Stimulated activated CD4-positive, alpha-beta T cell treated with anti-CD3 and anti-CD28 coated beads, Interleukin-1b, Interleukin-23, amount 100 ng/mL, for 1 hour (primary cell): ENCODE measurements at regions not wholly inside any gene's neighbourhood (a gene's known extent, or its start where the extent isn't known, plus 50 kb on each side); places are given as distances from the start of the nearest gene placed in this dataset.

Experiments
- DNase-seq, 2 donors: peaks; one replicate each; pipeline ENCODE4 v3.0.0-alpha.2; 2020; ENCODE audit warnings: low read depth in 2 of 2

DNA sequence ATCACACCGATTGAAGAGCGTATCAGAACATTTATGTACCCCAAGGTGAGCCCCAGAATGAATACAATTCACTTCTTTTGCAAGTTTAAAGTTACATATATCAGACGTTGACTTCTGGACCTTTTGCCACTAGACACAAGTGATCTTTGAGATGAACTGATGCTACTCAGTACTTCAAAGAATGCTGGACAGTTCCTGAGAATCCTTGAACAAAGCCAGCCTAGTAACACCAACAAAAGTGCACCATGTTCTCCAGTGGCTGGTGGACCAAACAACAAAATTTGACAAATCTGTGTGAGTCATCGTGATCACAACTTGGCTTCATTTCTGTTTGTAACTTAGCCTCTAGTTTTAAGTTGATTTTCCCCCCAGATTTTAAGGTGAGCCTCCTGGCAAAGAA is 355.7 kb downstream of the SOX2 start:
- DNase-seq: no peak

DNA sequence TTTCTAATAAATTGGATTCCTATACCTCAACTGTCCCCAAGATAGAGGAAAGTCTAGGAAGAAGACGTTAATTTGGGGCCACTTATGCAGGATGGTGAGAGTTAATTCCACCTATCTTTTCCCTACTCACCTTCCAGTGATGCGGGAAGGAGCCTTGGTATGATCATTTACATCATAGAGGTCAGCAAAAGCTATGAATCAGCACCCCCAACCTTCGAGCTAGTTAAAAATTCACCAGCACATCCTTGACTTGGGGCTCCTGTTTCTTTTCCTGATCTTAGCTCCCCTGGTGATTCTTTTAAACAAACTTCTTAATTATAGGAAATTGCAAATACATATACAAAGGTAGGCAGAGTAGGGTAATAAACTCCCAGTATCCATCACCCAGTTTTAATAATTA is 366.6 kb downstream of the SOX2 start:
- no peak for DNase-seq

DNA sequence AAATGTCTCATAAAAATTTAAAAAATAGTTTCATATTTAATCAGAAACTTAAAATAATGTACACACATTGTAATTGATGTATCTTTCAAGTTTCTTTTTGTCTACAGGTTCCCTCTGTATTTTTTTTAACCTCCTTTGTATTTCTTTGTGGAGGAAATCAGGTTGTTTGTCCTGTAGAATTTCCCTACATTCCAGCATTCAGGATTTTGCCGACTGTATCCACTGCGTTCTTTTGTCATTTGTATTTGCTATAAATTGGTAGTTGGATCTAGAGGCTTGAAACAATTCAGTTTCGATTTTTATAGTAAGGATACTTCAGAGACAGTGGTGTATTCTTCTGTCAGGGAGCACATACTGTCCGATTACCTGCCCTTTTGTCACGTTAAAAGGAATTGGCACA is 367.2 kb downstream of the SOX2 start:
- no peak for DNase-seq

DNA sequence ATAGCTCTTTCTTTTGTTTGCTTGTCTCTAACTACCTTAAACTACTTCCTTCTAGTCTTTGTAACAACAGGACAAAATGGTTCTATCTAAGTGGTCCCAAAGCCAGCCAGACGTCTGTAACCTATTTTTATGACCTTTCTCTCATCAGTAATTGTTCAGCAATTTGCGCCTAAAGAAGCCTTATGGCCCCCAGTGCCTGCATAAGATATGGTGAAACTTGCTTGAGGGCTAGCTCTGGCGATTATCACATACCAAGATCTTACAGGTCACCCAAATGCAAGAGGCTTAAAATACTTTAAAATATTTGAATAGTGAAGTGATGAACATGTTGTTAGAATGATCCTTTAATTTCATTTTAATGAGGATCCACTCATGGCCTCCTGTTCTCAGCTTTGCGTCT is 369.4 kb downstream of the SOX2 start:
- DNase-seq: no peak

DNA sequence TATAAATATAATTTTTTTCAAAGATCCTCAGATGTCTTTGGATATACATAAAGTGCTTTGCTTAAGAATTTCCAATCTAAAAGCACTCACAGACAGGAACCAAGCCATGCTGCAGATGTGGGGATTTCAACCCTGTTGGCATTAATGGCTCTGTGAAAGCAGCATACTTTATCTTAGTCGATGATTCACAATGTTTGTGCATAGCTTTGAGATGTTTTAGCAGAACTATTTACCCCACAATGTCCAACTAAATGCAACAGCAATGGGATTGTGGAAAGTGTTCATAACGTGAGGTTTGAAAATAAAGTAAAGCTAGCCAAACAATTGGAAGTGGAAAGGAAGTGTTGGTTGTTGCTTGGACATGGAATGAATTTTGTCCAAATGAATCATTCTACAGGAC is 371.4 kb downstream of the SOX2 start:
- DNase-seq: no peak

DNA sequence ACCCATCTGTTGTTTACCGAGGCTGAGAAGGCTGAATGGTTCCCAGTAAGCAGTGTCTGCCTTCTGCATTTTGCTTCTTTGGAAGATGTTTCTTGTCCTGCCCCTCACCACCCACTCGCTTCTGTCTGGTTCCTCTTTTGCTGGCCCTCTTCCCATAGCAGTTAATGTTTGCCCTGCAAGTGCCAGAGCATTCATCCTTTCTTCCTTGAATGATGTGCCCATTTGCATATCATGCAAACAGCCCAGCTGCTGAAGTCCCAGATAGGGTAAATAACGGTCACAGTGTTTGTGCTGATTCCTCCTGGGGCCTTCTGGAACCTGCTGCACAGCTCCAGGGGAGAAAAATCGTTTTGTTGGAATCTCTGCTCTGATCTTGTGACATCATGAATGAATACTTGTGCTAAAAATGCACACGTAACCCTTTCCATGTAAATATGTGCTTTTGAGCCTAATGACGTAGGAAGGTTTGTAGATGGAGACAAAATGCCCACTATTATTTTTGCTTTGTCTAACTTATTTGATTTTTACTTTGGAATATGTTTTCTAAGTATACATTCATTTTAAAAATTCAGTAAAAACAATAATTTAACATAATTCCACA is 381.0 kb downstream of the SOX2 start:
- DNase-seq: no peak

DNA sequence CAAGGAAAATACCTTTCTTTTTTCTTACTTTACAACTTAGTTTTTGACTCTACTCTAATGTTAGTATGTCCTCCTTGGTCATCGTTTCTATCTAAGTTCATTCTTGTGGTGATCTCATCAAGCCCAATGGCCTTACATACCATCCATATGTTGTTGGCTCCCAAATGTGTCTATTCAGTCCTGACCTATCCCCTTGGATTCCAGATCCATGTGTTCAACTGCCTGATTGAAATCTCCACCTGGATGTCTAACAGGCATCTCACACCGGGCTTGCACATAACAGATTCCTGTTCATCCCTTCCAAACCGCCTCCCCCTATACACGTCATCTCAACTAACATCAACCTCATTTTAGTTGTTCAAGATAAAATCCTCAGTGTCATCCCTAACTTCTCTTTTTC is 382.6 kb downstream of the SOX2 start:
- no peak for DNase-seq

DNA sequence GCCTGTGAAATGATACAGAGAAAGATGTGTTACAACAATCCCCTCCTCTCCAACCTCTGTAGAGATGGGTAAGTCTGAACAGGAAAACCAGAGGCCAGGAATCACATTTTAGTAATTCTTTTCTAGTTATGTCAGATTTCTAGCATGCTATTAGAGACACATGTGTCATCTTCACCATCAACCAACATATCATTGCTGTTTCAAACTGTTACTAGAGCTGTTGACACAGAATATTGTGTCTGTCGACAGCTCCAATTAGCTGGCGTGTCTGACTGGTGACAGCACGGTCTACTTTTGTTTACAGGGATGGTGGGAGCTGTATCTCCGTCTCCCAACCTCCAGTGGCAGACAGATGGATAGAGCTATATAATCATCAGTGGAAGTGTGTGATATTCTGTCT is 393.2 kb downstream of the SOX2 start:
- no peak for DNase-seq

DNA sequence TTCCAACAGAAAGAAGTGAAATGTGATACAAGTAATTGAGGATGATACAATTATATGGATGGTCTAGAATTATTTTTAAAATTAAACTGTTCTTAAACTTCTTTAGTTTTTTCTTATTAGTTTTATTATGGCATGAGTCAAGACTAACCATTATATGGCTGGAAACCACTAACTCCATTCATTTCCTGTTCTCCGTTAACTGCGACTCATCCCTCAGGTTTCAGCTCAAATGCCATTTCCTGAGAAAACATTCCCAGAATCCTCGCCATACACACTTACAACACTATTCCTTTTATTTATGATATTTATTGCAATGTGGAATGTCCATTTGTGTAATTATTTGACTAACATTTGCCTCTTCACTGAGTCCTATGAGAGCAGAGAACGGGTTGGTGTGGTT is 394.1 kb downstream of the SOX2 start:
- DNase-seq: no peak

DNA sequence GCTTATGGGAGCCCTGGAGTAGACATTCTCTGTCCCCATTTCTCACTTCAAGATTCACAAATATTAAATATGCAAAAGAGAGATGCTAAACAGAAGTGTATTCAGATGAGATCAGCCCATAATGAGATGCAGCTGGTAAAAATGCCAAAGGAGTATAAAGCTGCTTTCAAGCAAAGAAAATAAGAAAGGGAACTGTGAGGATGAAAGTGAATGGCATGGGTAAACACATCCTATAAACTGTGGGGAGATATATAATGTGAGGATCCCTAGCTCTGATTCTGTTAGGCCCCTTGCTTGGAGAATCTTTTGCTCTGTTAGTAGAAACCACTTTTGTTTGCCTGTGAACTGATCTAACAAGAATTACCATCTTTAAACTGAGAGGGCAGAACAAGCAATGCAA is 396.6 kb downstream of the SOX2 start:
- DNase-seq: no peak

DNA sequence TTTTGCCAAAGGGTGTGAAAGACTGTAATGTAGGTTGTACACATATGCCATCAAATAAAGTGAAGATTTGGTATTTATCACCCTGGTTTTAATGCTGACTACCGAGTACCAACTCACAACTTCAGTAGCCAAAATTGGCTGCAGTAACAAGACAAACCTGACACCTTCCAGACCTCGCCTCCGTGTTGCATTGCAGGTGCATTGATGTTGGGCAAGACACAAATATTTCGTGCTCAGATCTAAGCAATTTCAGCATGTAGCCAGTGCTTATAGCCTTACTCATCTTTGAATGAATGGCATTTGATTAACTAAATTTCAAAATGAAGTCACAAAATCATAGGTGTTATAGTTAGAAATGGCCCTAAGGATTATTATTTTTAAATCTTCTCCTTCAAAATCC is 400.2 kb downstream of the SOX2 start:
- no peak for DNase-seq

DNA sequence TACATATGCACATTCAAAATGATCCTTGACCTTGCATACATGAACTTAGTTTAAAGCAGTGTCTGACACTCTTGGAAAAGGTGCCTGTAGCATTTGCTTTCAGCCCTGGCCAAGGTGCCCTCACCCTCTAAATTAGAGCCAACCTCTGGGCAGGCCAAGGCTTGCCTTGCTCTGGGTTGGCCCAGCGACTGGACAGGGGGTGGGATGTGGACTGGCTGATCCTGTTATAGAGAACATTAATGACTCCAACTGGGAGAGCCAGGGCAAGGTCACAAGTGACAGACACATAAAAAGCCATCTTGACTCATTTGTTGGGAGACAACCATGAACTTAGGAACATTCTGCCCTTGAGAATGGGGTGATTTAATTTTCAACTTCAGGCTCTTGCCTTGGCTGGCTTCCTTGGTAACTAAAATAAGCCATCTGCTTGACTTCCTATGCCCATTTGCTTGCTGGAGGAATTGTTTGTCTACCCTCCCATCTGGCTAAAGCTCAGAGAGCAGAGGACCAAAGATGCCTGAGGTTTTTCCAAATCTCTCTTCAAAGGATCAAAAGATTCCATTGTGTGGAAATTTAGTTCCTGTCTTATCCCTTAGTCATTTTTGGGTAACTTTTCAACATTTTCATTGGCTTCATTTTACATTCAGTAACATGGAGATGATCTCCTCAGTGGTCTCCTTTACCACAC is 403.7 kb downstream of the SOX2 start:
- no peak for DNase-seq

DNA sequence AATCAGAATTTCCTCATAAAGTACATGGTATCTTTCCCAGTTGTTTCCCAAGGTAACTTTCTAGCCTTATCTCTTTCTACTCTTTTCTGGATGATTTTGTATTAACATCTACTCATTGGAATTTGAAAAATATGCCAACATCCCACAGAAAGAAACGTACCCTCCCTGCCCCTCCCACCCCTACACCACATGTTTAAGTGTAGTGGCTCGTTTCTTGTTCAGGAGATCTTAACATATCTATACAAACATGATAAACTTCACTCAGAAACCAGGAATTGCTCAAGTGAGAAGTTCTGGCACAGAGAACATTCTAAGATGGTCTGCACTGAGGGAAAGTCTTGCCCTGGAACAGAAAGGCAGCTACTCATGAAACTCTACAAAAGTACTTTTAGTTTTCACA is 404.7 kb downstream of the SOX2 start:
- DNase-seq: no peak

DNA sequence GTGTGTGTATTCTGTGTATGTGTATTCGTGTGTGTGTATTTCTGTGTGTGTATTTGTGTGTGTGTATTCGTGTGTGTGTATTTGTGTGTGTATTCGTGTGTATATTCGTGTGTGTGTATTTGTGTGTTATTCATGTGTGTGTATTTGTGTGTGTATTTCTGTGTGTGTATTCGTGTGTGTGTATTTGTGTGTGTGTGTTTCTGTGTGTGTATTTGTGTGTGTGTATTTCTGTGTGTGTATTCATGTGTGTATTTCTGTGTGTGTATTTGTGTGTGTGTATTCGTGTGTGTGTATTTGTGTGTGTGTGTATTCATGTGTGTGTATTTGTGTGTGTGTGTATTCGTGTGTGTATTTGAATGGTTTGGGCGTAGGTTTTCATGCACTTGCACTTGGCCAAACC is 405.4 kb downstream of the SOX2 start:
- no peak for DNase-seq

DNA sequence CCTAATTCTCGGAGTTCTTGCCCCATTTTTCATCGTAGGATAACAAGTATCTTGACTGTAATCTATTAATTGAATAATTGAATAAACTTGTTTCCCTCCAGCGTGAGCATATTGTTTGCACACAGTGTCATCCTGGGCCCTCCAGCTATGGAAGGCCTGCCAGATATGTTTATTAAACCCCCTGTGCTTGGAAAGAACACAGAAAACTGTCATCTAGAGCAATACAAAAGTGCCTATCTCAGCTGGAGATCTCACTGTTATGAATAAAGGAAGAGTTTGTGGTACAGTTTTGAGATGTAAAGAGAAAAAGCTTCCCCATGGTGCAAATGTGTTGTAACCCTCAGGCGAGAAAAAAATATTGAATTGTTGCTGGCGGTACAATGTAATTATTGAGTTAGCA is 405.9 kb downstream of the SOX2 start:
- DNase-seq: no peak

DNA sequence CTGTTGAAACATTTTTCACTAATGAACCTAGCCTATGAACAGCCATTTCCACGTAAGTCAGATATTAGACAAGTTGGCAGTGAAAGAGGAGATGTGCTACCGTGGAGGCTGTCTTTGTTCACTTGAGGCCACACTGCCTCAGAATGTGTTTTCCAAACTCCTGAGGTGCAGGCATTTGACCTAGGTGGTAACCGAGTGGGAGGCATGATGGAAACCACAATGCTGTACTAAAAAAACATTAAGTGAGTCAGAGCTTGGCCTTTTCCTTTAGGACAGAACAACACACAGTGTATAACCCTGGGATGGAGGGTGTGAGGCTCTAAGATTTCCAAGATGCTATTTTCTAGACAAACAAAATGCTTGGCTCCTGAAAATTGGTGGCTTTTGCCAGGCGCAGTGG is 406.3 kb downstream of the SOX2 start:
- no peak for DNase-seq

DNA sequence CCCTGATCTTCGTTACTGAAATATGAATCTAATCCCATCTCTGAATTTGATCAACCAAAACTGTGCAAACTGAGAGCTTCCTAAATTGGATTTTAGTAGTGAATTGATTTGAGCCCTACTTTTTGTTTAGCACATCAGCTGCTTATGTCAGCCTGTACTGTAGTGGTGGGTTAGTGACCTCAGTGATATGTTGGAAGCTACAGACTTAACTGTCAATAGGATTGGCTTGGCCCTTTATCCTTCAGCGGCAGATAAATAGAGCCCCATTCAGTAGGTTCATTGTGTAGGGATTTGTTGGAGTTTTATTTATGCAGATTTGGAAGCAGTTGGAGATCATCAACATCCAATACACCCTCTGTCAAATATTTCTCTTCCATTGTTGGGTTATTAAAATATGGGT is 409.7 kb downstream of the SOX2 start:
- no peak for DNase-seq

DNA sequence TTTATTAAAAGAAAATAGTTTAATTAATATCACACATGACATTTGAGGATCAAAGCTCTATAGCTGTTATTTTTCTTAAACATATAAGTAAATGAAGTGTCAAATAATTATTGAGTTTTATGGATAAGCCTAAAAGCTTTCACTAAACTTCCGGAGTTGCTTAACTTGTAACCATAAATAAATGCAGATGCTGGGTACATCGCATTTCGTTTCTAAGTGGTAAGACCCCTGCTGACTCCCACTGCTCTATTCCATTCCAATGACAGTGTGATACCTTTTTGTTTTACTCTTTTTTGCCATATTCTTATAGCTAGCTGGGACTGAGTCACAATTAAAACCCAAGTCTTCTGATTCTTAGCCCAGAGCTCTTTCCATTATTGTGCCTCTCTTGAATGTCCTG is 411.1 kb downstream of the SOX2 start:
- no peak for DNase-seq

DNA sequence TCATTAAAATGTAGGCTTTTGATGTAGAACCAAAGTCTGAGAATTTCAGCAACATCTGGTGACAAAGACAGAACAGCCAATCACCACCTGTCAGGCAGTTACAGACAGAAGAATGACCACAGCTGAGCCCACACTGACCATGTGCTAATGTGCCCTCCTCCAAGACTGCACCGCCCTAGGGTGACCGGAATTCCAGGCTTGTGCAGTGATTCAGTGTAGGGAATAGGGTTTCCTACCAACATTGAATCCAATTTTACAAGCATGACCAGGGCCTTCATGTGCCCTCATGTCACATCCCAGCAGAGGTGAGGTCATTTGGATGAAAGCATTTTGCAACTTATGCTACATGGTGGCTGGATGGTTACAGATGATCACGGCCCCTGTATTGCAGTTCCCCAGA is 412.5 kb downstream of the SOX2 start:
- DNase-seq: no peak

DNA sequence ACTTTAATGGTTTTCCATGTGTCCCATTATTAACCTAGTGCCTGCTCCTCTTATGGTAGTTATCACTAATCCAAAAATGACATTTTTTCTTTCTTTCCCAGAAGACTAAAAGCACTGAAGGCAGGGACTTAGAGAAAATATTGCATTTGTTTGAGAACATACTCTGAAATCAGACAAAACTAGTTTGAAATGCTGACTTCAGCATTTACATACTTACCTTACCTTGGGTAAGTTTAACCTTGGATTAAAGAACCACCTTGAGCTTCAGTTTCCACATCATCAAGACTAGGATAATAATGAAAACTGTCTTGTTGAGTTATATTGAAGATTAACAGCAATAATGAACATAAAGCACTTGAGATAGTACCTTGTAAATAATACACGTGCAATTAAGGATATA is 413.0 kb downstream of the SOX2 start:
- DNase-seq: no peak

DNA sequence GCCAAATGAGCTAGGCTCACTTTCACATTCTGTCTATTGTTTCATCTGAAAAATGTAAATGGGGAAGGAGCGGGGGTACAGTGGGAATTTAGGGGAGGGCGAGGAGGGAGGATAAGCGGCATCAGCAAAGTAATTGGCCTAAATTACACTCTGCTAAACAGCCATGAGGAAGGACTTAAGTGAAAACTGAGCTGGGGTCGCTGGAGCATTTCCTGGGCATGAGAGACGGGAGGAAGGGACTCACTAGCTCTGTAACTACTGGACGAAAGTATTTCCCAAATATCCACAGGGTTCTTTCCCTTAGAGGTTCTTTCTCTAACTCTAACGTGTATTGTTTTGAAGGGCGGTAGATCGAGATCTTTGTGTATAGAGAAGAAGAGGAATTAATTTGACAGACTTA is 418.0 kb downstream of the SOX2 start:
- no peak for DNase-seq

DNA sequence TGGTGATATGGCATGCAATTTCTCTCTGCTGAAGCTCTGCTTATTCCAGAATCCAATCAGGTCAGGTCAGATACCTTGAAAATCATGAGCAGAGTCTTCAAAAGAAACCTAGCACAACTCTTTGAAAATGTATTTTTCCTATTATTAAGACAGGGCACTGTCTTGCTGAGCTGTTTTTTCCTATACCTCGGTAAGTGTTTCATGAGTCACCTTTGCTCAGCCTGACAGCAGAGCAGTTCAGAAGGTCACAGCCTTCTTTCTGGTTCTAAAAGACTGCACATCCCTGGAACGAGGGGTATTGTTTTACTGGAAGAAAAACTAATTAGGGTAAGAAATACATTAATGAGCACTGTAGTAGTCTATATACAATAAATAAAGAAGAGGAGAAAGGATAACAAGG is 422.0 kb downstream of the SOX2 start:
- no peak for DNase-seq

DNA sequence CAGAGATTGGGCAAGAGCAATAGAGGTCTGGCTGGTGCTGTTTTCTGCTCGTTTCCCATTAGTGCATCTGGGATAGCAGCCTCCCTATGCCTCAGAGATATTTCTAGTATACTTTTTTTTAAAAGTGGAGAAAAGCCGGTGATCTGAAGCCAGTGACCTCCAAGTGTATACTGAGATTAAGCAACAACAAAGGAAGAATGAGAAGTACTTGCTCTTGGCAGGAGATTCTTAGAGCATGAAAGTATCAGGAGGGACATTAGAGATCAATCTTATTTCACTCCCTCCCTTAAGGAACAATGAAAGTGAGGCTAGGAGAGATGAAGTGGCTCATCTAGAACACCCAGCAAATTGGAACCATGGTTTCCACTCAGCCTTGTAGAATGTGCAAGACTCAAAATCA is 423.3 kb downstream of the SOX2 start:
- DNase-seq: no peak
